ENCODE measurements at regions not wholly inside any gene's neighbourhood (a gene's known extent, or its start where the extent isn't known, plus 50 kb on each side); places are given as distances from the start of the nearest gene placed in this dataset.

DNA sequence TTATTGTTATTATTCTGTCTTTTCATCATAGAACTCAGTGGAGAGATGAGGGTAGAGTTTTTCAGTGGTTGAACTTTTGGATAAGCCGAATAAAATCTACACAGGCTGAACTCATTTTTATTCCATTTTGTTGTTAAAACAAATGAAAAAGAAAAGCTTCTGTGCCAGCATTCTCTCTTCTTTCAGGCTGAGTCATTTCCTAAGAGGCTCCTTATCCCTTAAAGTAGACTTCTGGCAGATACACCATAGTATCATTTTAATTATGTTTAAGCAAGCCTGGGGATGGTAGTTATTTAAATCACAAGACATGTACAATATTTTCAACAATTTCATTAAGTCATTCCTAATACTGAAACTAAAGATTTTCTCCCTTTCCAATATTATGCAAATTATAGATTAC lies 1364.0 kb upstream of the NRXN1 start:
- Histone ChIP-seq H3K4me1 (ENCODE audit: control insufficient read depth, insufficient read depth, low read length, poor library complexity, severe bottlenecking) (no peaks in the 10 kb centered on the region), H3K27me3 (replicated peaks; ENCODE audit: control insufficient read depth, insufficient read depth, low read length, poor library complexity, severe bottlenecking) (no peaks in the 10 kb centered on the region), H3K27ac (ENCODE audit: insufficient read depth, low read length, poor library complexity, severe bottlenecking) (no peak overlapping the region), H3K4me3 (ENCODE audit: insufficient read depth, low read depth, low read length, poor library complexity, severe bottlenecking) (no peak overlapping the region), H3K9me3 (ENCODE audit: control insufficient read depth, low read length) (no peaks in the 10 kb centered on the region), H3K36me3 (ENCODE audit: control insufficient read depth, insufficient read depth, low read length) (no peaks in the 10 kb centered on the region)
- DNase-seq = no peak

DNA sequence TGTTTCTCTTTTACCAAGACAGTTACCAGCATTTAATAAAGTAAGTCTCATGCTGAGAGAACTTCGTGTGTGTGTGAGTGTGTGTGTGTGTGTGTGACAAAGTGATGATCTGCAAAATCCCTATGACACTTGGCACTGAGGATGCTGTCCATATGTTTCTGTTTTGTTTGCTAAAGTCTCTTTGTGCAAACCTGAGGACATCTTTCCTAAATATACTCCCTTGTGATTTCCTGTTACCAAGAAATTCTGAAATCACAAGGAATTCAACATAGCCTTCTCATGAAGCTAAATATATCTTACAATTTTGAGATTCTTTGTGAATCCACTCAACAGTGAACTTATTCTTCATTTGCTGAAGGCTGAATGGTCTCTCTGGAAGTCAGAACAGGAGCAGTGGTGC lies 1359.7 kb upstream of the NRXN1 start:
- H3K4me1 ChIP-seq (ENCODE audit: control insufficient read depth, insufficient read depth, low read length, poor library complexity, severe bottlenecking) = no peaks in the 10 kb centered on the region
- no peak overlapping the region for H3K27ac ChIP-seq (ENCODE audit: insufficient read depth, low read length, poor library complexity, severe bottlenecking)
- no peaks in the 10 kb centered on the region for H3K36me3 ChIP-seq (ENCODE audit: control insufficient read depth, insufficient read depth, low read length)
- H3K27me3 ChIP-seq (replicated peaks; ENCODE audit: control insufficient read depth, insufficient read depth, low read length, poor library complexity, severe bottlenecking) = no peaks in the 10 kb centered on the region
- DNase-seq = no peak
- H3K9me3 ChIP-seq (ENCODE audit: control insufficient read depth, low read length) = no peaks in the 10 kb centered on the region
- no peak overlapping the region for H3K4me3 ChIP-seq (ENCODE audit: insufficient read depth, low read depth, low read length, poor library complexity, severe bottlenecking)

DNA sequence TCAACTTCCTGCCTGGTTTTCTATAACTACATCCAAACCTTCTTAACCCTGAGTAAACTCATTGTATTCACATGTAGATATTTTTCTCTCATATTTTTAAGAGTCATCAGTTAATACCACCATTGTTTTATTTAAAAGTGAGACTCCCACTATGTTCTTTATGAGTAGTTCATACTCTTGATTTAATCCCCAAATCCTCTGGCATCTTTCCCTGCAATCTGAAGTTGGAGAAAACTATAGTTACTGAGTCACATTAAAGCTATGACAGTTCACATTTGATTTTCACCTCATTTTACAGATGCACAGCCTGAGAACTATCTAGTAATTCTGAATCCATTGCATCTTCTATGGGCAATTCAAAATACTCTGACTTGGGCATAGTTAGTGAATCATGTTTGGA lies 1358.7 kb upstream of the NRXN1 start:
- Histone ChIP-seq H3K4me3 (ENCODE audit: insufficient read depth, low read depth, low read length, poor library complexity, severe bottlenecking) (no peak overlapping the region), H3K27me3 (replicated peaks; ENCODE audit: control insufficient read depth, insufficient read depth, low read length, poor library complexity, severe bottlenecking) (no peaks in the 10 kb centered on the region), H3K9me3 (ENCODE audit: control insufficient read depth, low read length) (no peaks in the 10 kb centered on the region), H3K27ac (ENCODE audit: insufficient read depth, low read length, poor library complexity, severe bottlenecking) (no peak overlapping the region), H3K4me1 (ENCODE audit: control insufficient read depth, insufficient read depth, low read length, poor library complexity, severe bottlenecking) (no peaks in the 10 kb centered on the region), H3K36me3 (ENCODE audit: control insufficient read depth, insufficient read depth, low read length) (no peaks in the 10 kb centered on the region)
- no peak for DNase-seq

DNA sequence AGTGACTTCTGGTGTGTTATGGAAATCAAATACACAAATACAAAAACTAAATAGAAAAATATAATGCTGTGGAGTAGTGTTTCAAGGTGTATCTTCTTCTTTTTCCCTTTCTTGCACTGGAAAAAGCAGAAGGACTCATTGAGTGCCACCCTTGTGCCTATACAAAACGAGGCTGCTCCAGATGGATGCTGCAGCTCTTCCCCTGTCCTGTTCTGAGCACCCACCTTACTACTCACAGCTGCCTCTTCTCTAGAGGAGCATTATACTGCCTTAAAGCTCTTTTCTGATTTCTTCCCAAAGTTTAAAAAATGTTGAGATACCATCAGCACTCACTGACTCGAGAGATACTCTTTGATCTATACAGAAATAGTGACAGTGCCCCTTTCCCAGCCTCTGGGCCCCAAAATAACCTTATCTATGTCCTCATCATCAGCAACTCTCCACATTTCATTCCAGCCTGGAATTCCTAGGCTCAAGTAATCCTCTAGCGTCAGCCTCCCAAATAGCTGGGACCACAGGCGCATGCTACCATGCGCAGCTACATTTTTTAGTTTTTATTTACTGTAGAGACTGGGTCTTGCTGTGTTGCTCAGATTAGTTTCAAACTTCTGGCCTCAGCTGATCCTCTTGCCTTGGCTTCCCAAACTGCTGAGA lies 1356.1 kb upstream of the NRXN1 start:
- no peak for DNase-seq
- Histone ChIP-seq H3K36me3 (ENCODE audit: control insufficient read depth, insufficient read depth, low read length) (no peaks in the 10 kb centered on the region), H3K4me1 (ENCODE audit: control insufficient read depth, insufficient read depth, low read length, poor library complexity, severe bottlenecking) (no peaks in the 10 kb centered on the region), H3K9me3 (ENCODE audit: control insufficient read depth, low read length) (no peaks in the 10 kb centered on the region), H3K4me3 (ENCODE audit: insufficient read depth, low read depth, low read length, poor library complexity, severe bottlenecking) (no peak overlapping the region), H3K27me3 (replicated peaks; ENCODE audit: control insufficient read depth, insufficient read depth, low read length, poor library complexity, severe bottlenecking) (no peaks in the 10 kb centered on the region), H3K27ac (ENCODE audit: insufficient read depth, low read length, poor library complexity, severe bottlenecking) (no peak overlapping the region)

DNA sequence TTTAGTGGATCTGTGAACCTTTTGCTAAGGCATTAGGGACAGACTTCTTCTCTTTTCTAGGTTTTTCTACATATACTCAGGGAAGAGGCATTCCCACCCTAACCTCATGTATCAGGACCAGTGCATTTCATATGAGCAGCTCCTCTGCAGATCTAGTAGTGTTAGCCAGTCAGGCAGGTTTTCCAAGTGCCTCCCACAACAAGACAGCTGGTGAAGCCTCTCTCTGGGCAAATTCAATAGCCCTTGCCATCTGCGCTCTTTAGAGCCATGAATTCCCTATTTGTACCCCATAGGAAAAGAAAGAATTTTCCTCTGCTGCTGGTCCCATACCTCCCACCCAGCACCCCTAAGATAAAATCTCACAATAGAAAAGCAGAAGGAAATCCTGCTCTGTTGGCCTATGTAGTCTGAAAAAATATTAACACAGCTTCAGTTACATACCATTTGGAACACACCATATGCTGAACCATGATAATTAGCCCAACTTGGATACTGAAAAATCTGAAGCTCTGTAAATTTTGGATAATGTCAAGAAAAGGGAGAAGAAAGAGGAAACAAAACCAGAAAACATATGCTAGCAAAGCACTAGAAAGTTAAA lies 1354.6 kb upstream of the NRXN1 start:
- H3K9me3 ChIP-seq (ENCODE audit: control insufficient read depth, low read length) = no peaks in the 10 kb centered on the region
- DNase-seq = no peak

DNA sequence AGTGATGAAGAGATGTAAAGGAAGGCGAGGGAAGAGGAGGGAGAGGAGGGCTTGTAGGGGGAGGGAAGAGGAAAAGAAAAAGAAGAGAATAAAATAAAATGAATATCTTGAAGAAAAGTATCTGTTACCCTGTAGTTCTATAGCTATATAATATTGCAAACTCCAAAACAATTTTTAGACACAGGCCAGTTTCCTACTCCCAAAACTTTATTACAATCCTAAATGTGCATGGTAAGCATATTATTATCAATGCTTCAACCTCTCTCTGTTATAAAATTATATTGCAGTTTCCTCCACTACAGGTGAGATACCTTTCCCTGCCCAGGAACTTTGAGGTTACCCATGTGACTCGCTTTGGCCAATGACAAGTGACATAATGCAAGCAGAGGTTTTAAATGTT lies 1351.6 kb upstream of the NRXN1 start:
- Histone ChIP-seq H3K27me3 (replicated peaks; ENCODE audit: control insufficient read depth, insufficient read depth, low read length, poor library complexity, severe bottlenecking) (no peaks in the 10 kb centered on the region), H3K36me3 (ENCODE audit: control insufficient read depth, insufficient read depth, low read length) (no peaks in the 10 kb centered on the region), H3K4me1 (ENCODE audit: control insufficient read depth, insufficient read depth, low read length, poor library complexity, severe bottlenecking) (no peaks in the 10 kb centered on the region), H3K9me3 (ENCODE audit: control insufficient read depth, low read length) (no peaks in the 10 kb centered on the region), H3K4me3 (ENCODE audit: insufficient read depth, low read depth, low read length, poor library complexity, severe bottlenecking) (no peak overlapping the region), H3K27ac (ENCODE audit: insufficient read depth, low read length, poor library complexity, severe bottlenecking) (no peak overlapping the region)
- DNase-seq = no peak

More for the DNA sequence above, 1354.6 kb upstream of the NRXN1 start:
- no peak overlapping the region for H3K27ac ChIP-seq (ENCODE audit: insufficient read depth, low read length, poor library complexity, severe bottlenecking)
- H3K4me1 ChIP-seq (ENCODE audit: control insufficient read depth, insufficient read depth, low read length, poor library complexity, severe bottlenecking) = no peaks in the 10 kb centered on the region
- no peaks in the 10 kb centered on the region for H3K36me3 ChIP-seq (ENCODE audit: control insufficient read depth, insufficient read depth, low read length)
- no peak overlapping the region for H3K4me3 ChIP-seq (ENCODE audit: insufficient read depth, low read depth, low read length, poor library complexity, severe bottlenecking)
- no peaks in the 10 kb centered on the region for H3K27me3 ChIP-seq (replicated peaks; ENCODE audit: control insufficient read depth, insufficient read depth, low read length, poor library complexity, severe bottlenecking)

DNA sequence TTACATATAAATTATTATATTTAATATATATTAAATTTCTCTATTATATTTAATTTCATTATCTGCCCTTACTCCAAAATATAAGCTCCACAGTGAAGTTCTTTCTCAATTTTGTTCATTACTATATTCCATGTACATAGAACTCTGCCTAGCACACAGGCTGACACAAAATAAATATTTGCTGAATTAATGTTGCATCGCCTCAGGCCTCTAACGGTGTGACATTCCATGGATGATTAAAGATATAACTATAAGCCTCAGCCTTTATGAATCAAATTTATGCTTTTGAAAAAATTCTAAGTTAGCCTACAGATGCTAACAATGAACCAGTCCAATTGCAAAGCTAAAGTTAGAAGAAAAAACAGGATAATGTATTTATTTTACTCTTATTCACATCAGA lies 1337.2 kb upstream of the NRXN1 start:
- no peak for DNase-seq

DNA sequence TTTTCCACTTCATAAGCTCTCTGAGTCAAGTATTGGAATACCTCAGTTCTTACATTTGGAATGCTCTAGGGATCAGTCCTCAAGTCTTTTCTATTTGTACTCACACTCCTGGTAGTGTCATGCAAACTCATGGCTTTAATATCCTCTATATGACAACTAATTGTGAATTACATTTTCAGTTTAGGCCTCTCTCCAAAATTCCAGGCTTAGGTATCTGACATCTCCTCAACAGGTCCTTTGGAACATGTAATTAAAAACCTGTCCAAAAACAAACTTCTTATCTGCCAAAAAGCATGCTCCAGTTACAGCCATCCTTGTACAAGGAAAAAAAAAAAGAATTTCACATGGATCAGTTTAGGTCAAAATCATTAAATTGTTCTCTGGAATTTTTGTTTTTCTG lies 1336.2 kb upstream of the NRXN1 start:
- Histone ChIP-seq H3K27ac (ENCODE audit: insufficient read depth, low read length, poor library complexity, severe bottlenecking) (no peak overlapping the region), H3K4me1 (ENCODE audit: control insufficient read depth, insufficient read depth, low read length, poor library complexity, severe bottlenecking) (no peaks in the 10 kb centered on the region), H3K36me3 (ENCODE audit: control insufficient read depth, insufficient read depth, low read length) (no peaks in the 10 kb centered on the region), H3K4me3 (ENCODE audit: insufficient read depth, low read depth, low read length, poor library complexity, severe bottlenecking) (no peak overlapping the region), H3K9me3 (ENCODE audit: control insufficient read depth, low read length) (no peaks in the 10 kb centered on the region), H3K27me3 (replicated peaks; ENCODE audit: control insufficient read depth, insufficient read depth, low read length, poor library complexity, severe bottlenecking) (no peaks in the 10 kb centered on the region)
- no peak for DNase-seq

More for the DNA sequence above, 1337.2 kb upstream of the NRXN1 start:
- H3K27ac ChIP-seq (ENCODE audit: insufficient read depth, low read length, poor library complexity, severe bottlenecking) = no peak overlapping the region
- H3K9me3 ChIP-seq (ENCODE audit: control insufficient read depth, low read length) = no peaks in the 10 kb centered on the region
- no peaks in the 10 kb centered on the region for H3K36me3 ChIP-seq (ENCODE audit: control insufficient read depth, insufficient read depth, low read length)
- no peaks in the 10 kb centered on the region for H3K27me3 ChIP-seq (replicated peaks; ENCODE audit: control insufficient read depth, insufficient read depth, low read length, poor library complexity, severe bottlenecking)
- no peak overlapping the region for H3K4me3 ChIP-seq (ENCODE audit: insufficient read depth, low read depth, low read length, poor library complexity, severe bottlenecking)
- no peaks in the 10 kb centered on the region for H3K4me1 ChIP-seq (ENCODE audit: control insufficient read depth, insufficient read depth, low read length, poor library complexity, severe bottlenecking)

DNA sequence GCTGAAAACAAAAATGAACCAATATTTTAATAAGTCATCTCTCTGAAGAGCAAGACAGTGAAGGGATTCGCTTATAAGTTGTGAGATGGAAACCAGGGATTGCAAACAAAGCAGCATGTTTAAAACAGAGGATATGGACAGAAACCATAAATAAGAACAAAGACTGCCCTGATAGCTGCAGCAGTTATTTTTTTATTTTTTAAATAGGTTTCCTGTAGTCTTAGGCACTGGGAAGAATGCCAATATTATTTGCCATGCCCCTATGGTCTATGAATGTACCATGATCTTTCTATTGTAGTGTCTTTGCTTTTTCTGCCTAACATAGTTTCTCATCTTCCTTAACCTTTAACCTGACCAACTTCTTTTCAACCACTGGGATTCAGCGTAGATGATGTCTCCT lies 1334.0 kb upstream of the NRXN1 start:
- H3K27ac ChIP-seq (ENCODE audit: insufficient read depth, low read length, poor library complexity, severe bottlenecking) = no peak overlapping the region
- no peak for DNase-seq
- no peaks in the 10 kb centered on the region for H3K4me1 ChIP-seq (ENCODE audit: control insufficient read depth, insufficient read depth, low read length, poor library complexity, severe bottlenecking)
- no peaks in the 10 kb centered on the region for H3K27me3 ChIP-seq (replicated peaks; ENCODE audit: control insufficient read depth, insufficient read depth, low read length, poor library complexity, severe bottlenecking)
- no peaks in the 10 kb centered on the region for H3K9me3 ChIP-seq (ENCODE audit: control insufficient read depth, low read length)
- no peak overlapping the region for H3K4me3 ChIP-seq (ENCODE audit: insufficient read depth, low read depth, low read length, poor library complexity, severe bottlenecking)
- H3K36me3 ChIP-seq (ENCODE audit: control insufficient read depth, insufficient read depth, low read length) = no peaks in the 10 kb centered on the region

DNA sequence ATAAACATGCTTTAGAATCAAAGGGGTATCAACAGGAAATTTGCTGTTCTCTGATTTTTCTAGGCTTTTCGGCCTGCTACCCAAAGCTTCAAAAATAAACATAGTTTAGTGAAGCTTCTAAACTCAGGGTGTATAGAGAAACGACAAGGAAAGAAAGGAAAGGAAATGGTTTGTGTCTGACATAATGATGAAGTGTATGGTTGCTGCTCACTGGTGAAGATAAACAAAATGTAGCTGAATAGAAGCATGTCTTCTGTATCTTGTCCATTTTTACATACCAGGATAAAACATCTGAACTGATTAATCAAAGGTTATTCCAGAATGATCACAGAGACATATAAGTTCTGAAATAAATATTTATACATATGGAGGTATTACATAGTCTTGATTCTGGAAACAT lies 1324.6 kb upstream of the NRXN1 start:
- Histone ChIP-seq H3K9me3 (ENCODE audit: control insufficient read depth, low read length) (no peaks in the 10 kb centered on the region), H3K36me3 (ENCODE audit: control insufficient read depth, insufficient read depth, low read length) (no peaks in the 10 kb centered on the region), H3K4me1 (ENCODE audit: control insufficient read depth, insufficient read depth, low read length, poor library complexity, severe bottlenecking) (no peaks in the 10 kb centered on the region), H3K27me3 (replicated peaks; ENCODE audit: control insufficient read depth, insufficient read depth, low read length, poor library complexity, severe bottlenecking) (no peaks in the 10 kb centered on the region), H3K27ac (ENCODE audit: insufficient read depth, low read length, poor library complexity, severe bottlenecking) (no peak overlapping the region), H3K4me3 (ENCODE audit: insufficient read depth, low read depth, low read length, poor library complexity, severe bottlenecking) (no peak overlapping the region)
- no peak for DNase-seq

Data from effector memory CD4-positive, alpha-beta T cell (primary cell).